ENCODE measurements at regions not wholly inside any gene's neighbourhood (a gene's known extent, or its start where the extent isn't known, plus 50 kb on each side); places are given as distances from the start of the nearest gene placed in this dataset.

- TF ChIP-seq CTCF (IDR thresholded peaks at IDR 0.05) = no peak
- no peak for TF ChIP-seq POLR2A (IDR thresholded peaks at IDR 0.05)
Observed at GRCh38 chr13:50682966-50683365, 160.5 kb downstream of the DLEU7 start.

Data from heart left ventricle (tissue), 13 donors.